Memory B cell (primary cell): ENCODE measurements at regions not wholly inside any gene's neighbourhood (a gene's known extent, or its start where the extent isn't known, plus 50 kb on each side); places are given as distances from the start of the nearest gene placed in this dataset.
"Not testable (repeated sequence)": the region's sequence is repeated elsewhere in the genome, so short reads cannot be mapped to it uniquely, and the experiment has no call there.

ENCODE experiments used
- ATAC-seq: fragments of 150-1000 bp; cut with Tn5 transposase; 2 replicates; pipeline ENCODE4 v1.10.0; 2021; ENCODE audit warnings: low read depth, mild to moderate bottlenecking, moderate library complexity
- DNase-seq, 2 donors: peaks; one replicate each; pipeline ENCODE4 v3.0.0; 2022; ENCODE audit warnings: low spot score in 2 of 2
- H3K27ac Mint-ChIP-seq: one replicate; pipeline ENCODE4 v1.8.0; 2022; ENCODE audit warnings: mild to moderate bottlenecking, moderate library complexity, mixed read lengths
- H3K27me3 Mint-ChIP-seq: one replicate; pipeline ENCODE4 v1.8.0; 2022; ENCODE audit warnings: mixed read lengths
- H3K36me3 Mint-ChIP-seq: one replicate; pipeline ENCODE4 v1.8.0; 2022; ENCODE audit warnings: mild to moderate bottlenecking, mixed read lengths
- H3K4me1 Mint-ChIP-seq: one replicate; pipeline ENCODE4 v1.8.0; 2022; ENCODE audit warnings: mixed read lengths
- H3K4me3 Mint-ChIP-seq: one replicate; pipeline ENCODE4 v1.8.0; 2022; ENCODE audit warnings: mild to moderate bottlenecking, moderate library complexity, mixed read lengths
- H3K9me3 Mint-ChIP-seq: one replicate; pipeline ENCODE4 v1.8.0; 2022; ENCODE audit warnings: mixed read lengths

GRCh38 chr2:64874593-64874992 is 114.6 kb upstream of the SLC1A4 start:
- ATAC-seq = no peak
- H3K27ac Mint-ChIP-seq = no peak overlapping the region
- H3K4me1 Mint-ChIP-seq = peaks cover 3% of the 10 kb centered on the region
- DNase-seq = no peak
- no peaks in the 10 kb centered on the region for H3K9me3 Mint-ChIP-seq
- H3K27me3 Mint-ChIP-seq = no peaks in the 10 kb centered on the region
- H3K36me3 Mint-ChIP-seq = no peaks in the 10 kb centered on the region
- H3K4me3 Mint-ChIP-seq = no peak overlapping the region

- DNase-seq (no peak), ATAC-seq (no peak)
- H3K9me3 Mint-ChIP-seq = no peaks in the 10 kb centered on the region
- no peaks in the 10 kb centered on the region for H3K36me3 Mint-ChIP-seq
- H3K27ac Mint-ChIP-seq = no peak overlapping the region
- H3K27me3 Mint-ChIP-seq = no peaks in the 10 kb centered on the region
- peaks cover 3% of the 10 kb centered on the region for H3K4me1 Mint-ChIP-seq
- no peak overlapping the region for H3K4me3 Mint-ChIP-seq
Measured at GRCh38 chr2:64875368-64875767, 113.8 kb upstream of the SLC1A4 start.

- peaks cover 3% of the 10 kb centered on the region for H3K4me1 Mint-ChIP-seq
- no peaks in the 10 kb centered on the region for H3K9me3 Mint-ChIP-seq
- H3K4me3 Mint-ChIP-seq = no peak overlapping the region
- DNase-seq (no peak), ATAC-seq (no peak)
- H3K27ac Mint-ChIP-seq = no peak overlapping the region
- H3K36me3 Mint-ChIP-seq = no peaks in the 10 kb centered on the region
- H3K27me3 Mint-ChIP-seq = no peaks in the 10 kb centered on the region
Measured at GRCh38 chr2:64876137-64876647, 113.0 kb upstream of the SLC1A4 start.

GRCh38 chr2:64879745-64880144 is 109.5 kb upstream of the SLC1A4 start:
- H3K4me3 Mint-ChIP-seq = no peak overlapping the region
- no peaks in the 10 kb centered on the region for H3K36me3 Mint-ChIP-seq
- H3K27me3 Mint-ChIP-seq = no peaks in the 10 kb centered on the region
- DNase-seq (no peak), ATAC-seq (no peak)
- H3K9me3 Mint-ChIP-seq = no peaks in the 10 kb centered on the region
- H3K4me1 Mint-ChIP-seq = peaks cover 3% of the 10 kb centered on the region
- no peak overlapping the region for H3K27ac Mint-ChIP-seq

GRCh38 chr2:64880193-64880951 is 108.8 kb upstream of the SLC1A4 start:
- ATAC-seq (no peak), DNase-seq (no peak)
- Mint-ChIP-seq H3K36me3 (no peaks in the 10 kb centered on the region), H3K9me3 (no peaks in the 10 kb centered on the region), H3K27me3 (no peaks in the 10 kb centered on the region), H3K27ac (no peak overlapping the region), H3K4me3 (no peak overlapping the region), H3K4me1 (peaks cover 3% of the 10 kb centered on the region)

GRCh38 chr2:64881037-64881492 is 108.1 kb upstream of the SLC1A4 start:
- Mint-ChIP-seq H3K4me3 (no peak overlapping the region), H3K36me3 (no peaks in the 10 kb centered on the region), H3K4me1 (peaks cover 3% of the 10 kb centered on the region), H3K27me3 (no peaks in the 10 kb centered on the region), H3K9me3 (no peaks in the 10 kb centered on the region), H3K27ac (no peak overlapping the region)
- DNase-seq (no peak), ATAC-seq (peak; percentile 37)

- H3K4me3 Mint-ChIP-seq = no peak overlapping the region
- DNase-seq (no peak), ATAC-seq (no peak)
- no peak overlapping the region for H3K27ac Mint-ChIP-seq
- no peaks in the 10 kb centered on the region for H3K27me3 Mint-ChIP-seq
- no peaks in the 10 kb centered on the region for H3K9me3 Mint-ChIP-seq
- H3K4me1 Mint-ChIP-seq = no peaks in the 10 kb centered on the region
- H3K36me3 Mint-ChIP-seq = peaks cover 2% of the 10 kb centered on the region
Measured at GRCh38 chr2:64887565-64887964, 101.6 kb upstream of the SLC1A4 start.

- ATAC-seq (no peak), DNase-seq (no peak)
- Mint-ChIP-seq H3K4me3 (no peak overlapping the region), H3K9me3 (no peaks in the 10 kb centered on the region), H3K27me3 (no peaks in the 10 kb centered on the region), H3K4me1 (no peaks in the 10 kb centered on the region), H3K36me3 (peaks cover 2% of the 10 kb centered on the region), H3K27ac (no peak overlapping the region)
Measured at GRCh38 chr2:64888591-64889309, 100.4 kb upstream of the SLC1A4 start.

GRCh38 chr2:64889803-64890202 is 99.4 kb upstream of the SLC1A4 start:
- ATAC-seq = no peak
- Mint-ChIP-seq H3K4me1 (no peaks in the 10 kb centered on the region), H3K27me3 (no peaks in the 10 kb centered on the region), H3K9me3 (no peaks in the 10 kb centered on the region), H3K27ac (no peak overlapping the region), H3K36me3 (peaks cover 2% of the 10 kb centered on the region), H3K4me3 (no peak overlapping the region)
- no peak for DNase-seq

- H3K27ac Mint-ChIP-seq, DNase-seq, H3K9me3 Mint-ChIP-seq, H3K36me3 Mint-ChIP-seq, H3K4me1 Mint-ChIP-seq, H3K4me3 Mint-ChIP-seq, ATAC-seq, H3K27me3 Mint-ChIP-seq: not testable (repeated sequence)
Measured at GRCh38 chr2:64896572-64896971, 92.6 kb upstream of the SLC1A4 start.

- Mint-ChIP-seq H3K36me3 (peaks cover 5% of the 10 kb centered on the region), H3K27me3 (no peaks in the 10 kb centered on the region), H3K9me3 (peaks cover 2% of the 10 kb centered on the region), H3K27ac (no peak overlapping the region), H3K4me3 (no peak overlapping the region), H3K4me1 (peaks cover 10% of the 10 kb centered on the region)
- DNase-seq = no peak
- no peak for ATAC-seq
Measured at GRCh38 chr2:64899081-64899865, 89.9 kb upstream of the SLC1A4 start.

- not testable (repeated sequence) for H3K36me3 Mint-ChIP-seq, H3K4me3 Mint-ChIP-seq, H3K27ac Mint-ChIP-seq, H3K9me3 Mint-ChIP-seq, ATAC-seq, H3K4me1 Mint-ChIP-seq, DNase-seq, H3K27me3 Mint-ChIP-seq
Measured at GRCh38 chr2:64899876-64900275, 89.3 kb upstream of the SLC1A4 start.

- ATAC-seq = peak; percentile 56
- Mint-ChIP-seq H3K27me3 (no peaks in the 10 kb centered on the region), H3K36me3 (no peaks in the 10 kb centered on the region), H3K27ac (no peak overlapping the region), H3K9me3 (no peaks in the 10 kb centered on the region), H3K4me1 (peaks cover 8% of the 10 kb centered on the region), H3K4me3 (no peak overlapping the region)
- no peak for DNase-seq
Measured at GRCh38 chr2:64904413-64905329, 84.5 kb upstream of the SLC1A4 start.
